ENCODE measurements at regions not wholly inside any gene's neighbourhood (a gene's known extent, or its start where the extent isn't known, plus 50 kb on each side); places are given as distances from the start of the nearest gene placed in this dataset.

GRCh38 chr19:28425046-28425931 lies 787.7 kb downstream of the UQCRFS1 start:
- DNase-seq = no peak

GRCh38 chr19:28424662-28425045 lies 788.3 kb downstream of the UQCRFS1 start:
- DNase-seq = no peak

DNA sequence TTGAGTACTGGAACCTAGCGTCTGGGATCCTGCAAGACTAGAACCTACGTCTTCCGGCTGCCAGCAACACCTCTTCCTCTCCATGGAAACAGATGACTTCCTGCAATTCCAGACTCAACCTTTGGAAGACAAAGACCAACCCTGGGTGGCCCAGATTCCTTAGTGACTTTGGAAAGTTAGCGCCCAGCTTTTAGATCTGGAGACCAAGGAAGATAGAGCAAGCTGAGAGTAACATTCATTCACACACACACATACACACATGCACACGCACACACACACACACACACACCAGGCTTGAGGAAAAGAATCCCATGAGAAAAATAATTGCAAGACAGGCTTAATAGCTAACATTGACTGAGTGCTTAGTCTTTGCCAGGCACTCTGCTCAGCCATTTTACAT lies 788.9 kb downstream of the UQCRFS1 start:
- DNase-seq = no peak

DNA sequence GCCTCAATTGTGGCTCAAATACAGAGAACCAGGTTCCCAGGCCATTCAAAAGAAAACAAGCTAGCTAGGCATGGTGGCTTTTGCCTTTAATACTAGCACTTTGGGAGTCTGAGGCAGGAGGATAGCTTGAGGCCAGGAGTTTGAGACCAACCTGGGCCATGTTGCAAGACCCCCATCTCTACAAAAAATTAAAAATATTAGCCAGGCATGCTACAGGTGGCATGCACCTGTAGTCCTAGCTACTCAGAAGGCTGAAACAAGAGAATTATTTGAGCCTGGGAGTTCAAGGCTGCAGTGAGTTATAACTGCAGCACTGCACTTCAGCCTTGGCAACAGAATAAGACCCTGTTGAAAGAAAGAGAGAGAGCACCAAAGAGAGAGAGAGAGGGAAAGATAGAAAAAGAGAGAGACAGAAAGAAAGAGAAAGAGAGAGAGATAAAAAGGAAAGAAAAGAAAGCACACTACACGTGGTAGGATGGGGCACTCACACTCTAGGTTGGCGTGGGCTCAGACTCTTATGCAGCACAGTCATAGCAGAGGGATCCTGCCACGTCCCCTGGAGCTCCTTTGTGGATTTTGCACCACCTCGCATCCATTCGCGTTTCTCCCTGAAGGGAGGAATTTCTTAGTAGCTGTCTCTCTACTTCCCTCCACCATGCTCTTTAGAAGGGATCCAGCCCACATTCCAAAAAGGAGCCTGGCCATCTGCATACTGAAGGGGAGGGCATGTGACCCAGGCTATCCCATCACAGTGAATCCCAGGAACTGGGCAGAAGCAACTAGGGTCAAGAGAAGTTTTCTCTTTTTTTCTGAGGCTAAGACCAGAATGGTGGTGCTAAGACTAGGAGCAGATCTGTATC lies 789.9 kb downstream of the UQCRFS1 start:
- no peak for DNase-seq

GRCh38 chr19:28422046-28422445 lies 790.9 kb downstream of the UQCRFS1 start:
- DNase-seq = no peak

GRCh38 chr19:28420811-28421550 lies 792.0 kb downstream of the UQCRFS1 start:
- DNase-seq = no peak

GRCh38 chr19:28419312-28419711 lies 793.6 kb downstream of the UQCRFS1 start:
- no peak for DNase-seq

DNA sequence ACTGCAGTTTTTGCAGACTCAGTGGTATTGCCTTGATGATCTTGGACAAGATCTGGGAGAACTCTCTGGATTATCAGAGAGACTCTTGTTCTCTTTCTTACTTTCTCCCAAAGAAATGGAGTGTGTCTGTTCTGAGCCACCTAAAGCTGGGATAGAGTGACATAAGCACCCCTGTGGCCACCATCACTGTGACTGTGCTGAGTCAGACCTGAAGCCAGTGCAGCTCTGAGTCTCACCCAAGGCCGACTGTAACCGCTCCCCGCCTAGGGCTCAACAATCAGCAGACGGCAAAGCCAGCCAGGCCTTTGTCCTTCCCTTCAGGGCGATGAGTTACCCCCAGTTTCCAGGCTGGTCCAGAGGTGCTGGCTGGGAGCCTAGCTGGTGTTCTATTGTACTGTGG lies 795.6 kb downstream of the UQCRFS1 start:
- no peak for DNase-seq

DNA sequence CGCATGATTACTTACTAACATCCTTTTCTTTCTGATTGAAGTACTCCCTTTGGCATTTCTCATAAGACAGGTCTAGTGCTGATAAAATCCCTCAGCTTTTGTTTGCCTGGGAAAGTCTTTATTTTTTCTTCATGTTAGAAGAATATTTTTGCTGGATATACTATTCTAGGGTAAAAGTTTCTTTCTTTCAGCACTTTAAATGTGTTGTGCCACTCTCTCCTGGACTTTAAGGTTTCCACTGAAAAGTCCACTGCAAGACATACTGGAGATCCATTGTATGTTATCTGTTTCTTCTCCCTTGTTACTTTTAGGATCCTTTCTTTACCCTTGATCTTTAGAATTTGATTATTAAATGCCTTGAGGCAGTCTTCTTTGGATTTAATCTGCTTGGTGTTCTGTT lies 796.7 kb downstream of the UQCRFS1 start:
- no peak for DNase-seq

DNA sequence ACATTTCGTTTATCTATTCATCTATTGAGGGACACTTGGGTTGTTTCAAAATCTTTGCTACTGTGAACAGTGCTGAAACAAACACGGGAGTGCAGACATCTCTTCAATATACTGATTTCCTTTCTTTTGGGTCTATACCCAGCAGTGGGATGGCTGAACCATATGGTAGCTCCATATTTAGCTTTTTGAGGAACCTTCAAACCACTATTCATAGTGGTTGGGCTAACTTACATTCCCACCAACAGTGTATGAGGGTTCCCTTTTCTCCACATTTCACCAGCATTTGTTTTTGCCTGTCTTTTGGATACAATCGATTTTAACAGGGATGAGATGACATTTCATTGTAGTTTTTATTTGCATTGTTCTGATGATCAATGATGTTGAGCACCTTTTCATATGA lies 798.2 kb downstream of the UQCRFS1 start:
- DNase-seq = no peak

DNA sequence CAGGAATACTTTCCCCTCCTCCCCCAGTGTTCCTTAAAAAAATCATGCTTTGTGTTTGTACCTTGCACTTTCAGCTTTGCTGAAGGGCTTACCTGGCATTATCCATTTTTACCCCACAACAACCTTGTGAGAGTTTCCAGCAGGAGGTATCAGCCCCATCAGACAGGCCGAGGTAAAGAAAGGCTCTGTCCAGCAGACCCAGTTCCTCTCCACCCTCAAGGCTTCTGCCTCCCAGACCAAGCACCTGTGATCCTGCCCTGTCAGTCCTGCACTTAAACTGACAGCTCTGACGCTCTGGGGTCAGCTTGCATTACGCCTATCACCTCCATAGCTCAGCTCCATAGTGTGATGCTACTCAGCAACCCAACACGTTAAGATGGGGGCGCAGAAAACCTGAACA lies 803.1 kb downstream of the UQCRFS1 start:
- DNase-seq = no peak

DNA sequence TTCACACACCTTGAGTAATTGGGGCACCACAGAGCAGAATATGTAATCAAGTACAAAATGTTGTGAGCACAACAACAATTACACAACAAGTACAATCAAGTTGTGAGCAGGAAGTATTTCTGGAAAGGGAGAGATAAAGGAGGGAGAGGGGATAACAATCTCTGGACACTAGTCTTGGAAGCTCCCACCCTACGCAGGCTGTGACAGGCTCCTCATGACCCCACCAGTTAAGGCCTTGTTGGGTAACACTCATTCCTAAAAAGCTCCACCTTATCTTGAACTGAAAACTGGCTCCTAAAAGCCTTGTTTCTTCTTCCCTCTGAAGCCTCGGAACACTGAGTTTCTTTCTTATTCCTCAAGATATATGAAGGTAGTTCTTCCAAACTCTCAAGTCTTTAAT lies 806.0 kb downstream of the UQCRFS1 start:
- no peak for DNase-seq

- DNase-seq = no peak
Measured at GRCh38 chr19:28405346-28405742, 807.6 kb downstream of the UQCRFS1 start.

DNA sequence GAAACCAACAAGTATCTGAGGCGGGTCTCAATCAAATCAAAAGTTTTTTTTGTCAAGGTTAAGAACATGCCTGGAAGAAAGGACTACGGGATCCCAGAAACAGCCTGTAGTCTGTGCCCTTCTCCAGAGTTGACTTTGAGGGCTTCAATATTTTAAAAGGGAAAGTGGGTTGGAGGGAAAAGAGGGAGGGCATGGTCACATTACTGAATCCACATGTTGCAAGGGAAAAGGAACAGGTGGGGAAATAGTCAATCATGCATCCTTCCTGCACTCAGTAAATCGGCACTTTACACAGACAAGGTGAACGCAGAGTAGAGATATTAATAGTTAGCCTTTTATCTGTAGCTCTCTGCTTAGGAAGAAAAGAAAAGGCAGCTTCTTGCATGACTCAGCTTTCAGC lies 808.5 kb downstream of the UQCRFS1 start:
- no peak for DNase-seq

- DNase-seq = no peak
Measured at GRCh38 chr19:28403690-28404089, 809.3 kb downstream of the UQCRFS1 start.

DNA sequence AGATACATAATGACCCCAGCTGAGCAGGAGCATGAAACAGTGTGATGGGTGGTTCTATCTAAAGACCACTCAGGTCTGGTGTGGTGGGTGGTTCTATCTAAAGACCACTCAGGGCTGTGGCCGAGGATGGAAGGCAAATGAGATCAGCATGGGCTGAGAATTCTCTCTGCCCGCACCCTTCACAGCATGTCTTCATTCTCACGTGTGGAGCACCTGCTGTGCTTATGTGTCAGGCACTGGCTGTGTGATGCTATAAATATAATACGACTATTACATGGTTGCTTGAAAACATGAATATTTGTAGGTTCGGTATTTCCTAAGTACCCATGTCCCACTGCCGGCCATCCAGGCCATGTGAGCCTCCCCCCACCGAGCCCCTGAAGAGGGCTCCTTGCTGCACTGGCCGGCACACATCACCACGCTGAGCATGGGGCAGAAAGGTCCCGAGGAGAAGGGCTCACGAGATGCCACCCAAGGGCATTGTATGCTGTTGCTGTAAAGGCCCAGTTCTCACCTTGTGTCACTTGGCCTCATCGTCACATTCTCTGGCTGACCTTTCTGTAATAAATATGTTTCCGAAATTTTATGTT lies 810.2 kb downstream of the UQCRFS1 start:
- DNase-seq = no peak

DNA sequence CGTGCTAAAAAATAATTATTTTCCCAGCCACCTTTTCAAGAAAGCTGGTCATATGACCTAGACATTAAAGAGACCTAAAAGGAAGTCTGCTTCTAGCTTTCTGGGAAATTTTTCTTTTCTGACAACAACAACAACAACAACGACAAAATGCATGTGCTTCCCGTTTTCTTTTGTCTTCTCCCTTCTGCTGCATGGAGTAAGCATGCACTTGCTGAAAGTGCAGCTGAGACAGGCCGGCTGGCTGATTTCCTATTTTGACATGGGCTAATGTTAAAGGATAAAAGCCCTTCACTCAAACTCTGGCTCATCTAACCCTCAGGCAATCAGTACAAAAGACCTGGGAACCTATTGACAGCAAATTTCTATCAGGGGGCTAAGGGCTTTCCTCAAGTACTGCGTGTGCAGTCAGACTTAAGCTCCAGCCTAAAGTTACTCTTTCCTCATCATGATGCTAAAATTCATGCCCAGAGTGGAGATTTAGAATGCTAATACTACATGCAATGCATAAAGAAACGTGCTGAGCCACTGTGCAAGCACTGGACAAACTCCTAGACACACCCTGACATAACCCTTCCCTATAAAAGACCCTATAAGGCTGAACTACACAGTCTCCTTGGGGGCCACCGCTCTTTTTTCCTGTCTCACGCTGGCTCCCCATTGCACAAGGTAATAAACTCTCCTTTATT lies 811.1 kb downstream of the UQCRFS1 start:
- DNase-seq = no peak

DNA sequence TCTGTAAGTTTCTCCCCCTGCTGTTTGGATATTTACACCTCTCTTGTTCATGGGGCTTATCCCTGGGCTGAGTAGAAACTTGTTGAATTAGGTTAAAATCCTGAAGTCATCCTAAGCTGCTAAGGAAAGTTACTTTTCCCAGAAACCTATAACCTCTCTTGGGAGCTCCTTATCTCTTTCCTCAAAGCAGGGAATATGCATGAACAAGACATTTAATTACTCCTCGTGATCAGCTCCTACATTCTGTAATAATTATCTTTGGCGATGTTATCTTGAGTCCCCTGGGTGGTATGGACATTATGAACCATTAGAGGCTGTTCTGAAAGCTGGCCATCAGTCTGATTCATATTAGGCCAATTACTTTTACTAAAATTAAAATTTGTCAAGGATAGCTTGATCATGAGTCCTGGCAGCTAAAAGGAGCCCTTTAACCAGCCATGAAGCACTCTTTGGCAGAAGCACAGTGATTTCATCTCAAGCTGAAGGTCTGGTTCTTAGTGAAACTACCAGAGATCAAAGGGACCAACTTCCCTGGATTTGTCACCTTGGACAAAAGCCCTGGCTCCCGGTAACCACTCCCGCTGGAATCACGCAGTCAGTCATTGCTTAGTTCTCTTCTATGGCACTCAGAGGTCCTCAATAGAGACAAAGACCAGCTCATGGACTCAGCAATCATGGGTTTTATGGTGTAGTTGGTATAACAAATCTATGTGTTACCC lies 811.8 kb downstream of the UQCRFS1 start:
- no peak for DNase-seq

GRCh38 chr19:28399187-28399586 lies 813.8 kb downstream of the UQCRFS1 start:
- no peak for DNase-seq

GRCh38 chr19:28397800-28398199 lies 815.2 kb downstream of the UQCRFS1 start:
- no peak for DNase-seq

- DNase-seq = no peak
Measured at GRCh38 chr19:28397306-28397705, 815.6 kb downstream of the UQCRFS1 start.

Data from activated effector memory CD4-positive, alpha-beta T cell treated with anti-CD3 and anti-CD28 coated beads, Interleukin-2, amount 50 U/mL, for 16 hours (primary cell).